Neutrophil (primary cell): ENCODE measurements at regions not wholly inside any gene's neighbourhood (a gene's known extent, or its start where the extent isn't known, plus 50 kb on each side); places are given as distances from the start of the nearest gene placed in this dataset.

Source experiments
- H3K27ac ChIP-seq: fragments of 200-600 bp; sonication (generic); 2 replicates; pipeline ENCODE4 v1.5.1; 2016; ENCODE audit warnings: mild to moderate bottlenecking, moderate library complexity
- H3K27me3 ChIP-seq: fragments of 200-600 bp; sonication (generic); 2 replicates; pipeline ENCODE4 v1.6.0; 2016; ENCODE audit warnings: mild to moderate bottlenecking
- H3K36me3 ChIP-seq: fragments of 200-600 bp; sonication (generic); 2 replicates; pipeline ENCODE4 v1.5.1; 2017
- H3K4me1 ChIP-seq, 2 experiments: fragments of 200-600 bp in 1 of 2; sonication (generic) in 1 of 2; 1 replicate in 1 of 2; 2 replicates in 1 of 2; pipeline versions ENCODE4 v1.5.1 to v1.6.1; 2013 to 2016; ENCODE audit warnings: low read depth in 1 of 2, low read length in 1 of 2, mild to moderate bottlenecking in 1 of 2, moderate library complexity in 1 of 2; ENCODE audit not compliant: control insufficient read depth in 1 of 2, insufficient read depth in 1 of 2
- H3K4me3 ChIP-seq, 2 experiments: fragments of 200-600 bp in 1 of 2; sonication (generic) in 1 of 2; 1 replicate in 1 of 2; 2 replicates in 1 of 2; pipeline ENCODE4 v1.5.1; 2013 to 2016; ENCODE audit warnings: low read depth in 1 of 2, low read length in 1 of 2, mild to moderate bottlenecking in 1 of 2, moderate library complexity in 1 of 2
- H3K9me3 ChIP-seq: fragments of 200-600 bp; sonication (generic); 2 replicates; pipeline ENCODE4 v1.5.1; 2016
- CTCF ChIP-seq: fragments of 200-600 bp; sonication (generic); IDR thresholded peaks from 2 replicates; pipeline ENCODE4 v1.5.1; 2016; ENCODE audit warnings: antibody characterized with exemption

GRCh38 chr15:95845862-95846515 lies 484.5 kb upstream of the NR2F2 start:
- Histone ChIP-seq H3K27ac (no peak overlapping the region), H3K4me1 (no peaks in the 10 kb centered on the region), H3K27me3 (no peaks in the 10 kb centered on the region), H3K9me3 (no peaks in the 10 kb centered on the region), H3K4me3 (no peak overlapping the region), H3K36me3 (no peaks in the 10 kb centered on the region)
- TF ChIP-seq CTCF: no peak

GRCh38 chr15:95848126-95848525 lies 482.4 kb upstream of the NR2F2 start:
- H3K4me3 ChIP-seq: no peak overlapping the region
- H3K4me1 ChIP-seq: no peaks in the 10 kb centered on the region
- no peaks in the 10 kb centered on the region for H3K9me3 ChIP-seq
- no peaks in the 10 kb centered on the region for H3K27me3 ChIP-seq
- no peak overlapping the region for H3K27ac ChIP-seq
- H3K36me3 ChIP-seq: no peaks in the 10 kb centered on the region
- TF ChIP-seq CTCF: no peak

- no peak for TF ChIP-seq CTCF
- Histone ChIP-seq H3K4me1 (no peaks in the 10 kb centered on the region), H3K4me3 (no peak overlapping the region), H3K9me3 (no peaks in the 10 kb centered on the region), H3K36me3 (no peaks in the 10 kb centered on the region), H3K27ac (no peak overlapping the region), H3K27me3 (no peaks in the 10 kb centered on the region)
These were observed 479.7 kb upstream of the NR2F2 start for GRCh38 chr15:95850837-95851236.

GRCh38 chr15:95853350-95853749 lies 477.1 kb upstream of the NR2F2 start:
- no peaks in the 10 kb centered on the region for H3K9me3 ChIP-seq
- H3K4me1 ChIP-seq: no peaks in the 10 kb centered on the region
- H3K36me3 ChIP-seq: no peaks in the 10 kb centered on the region
- no peak overlapping the region for H3K4me3 ChIP-seq
- no peak for TF ChIP-seq CTCF
- H3K27me3 ChIP-seq: no peaks in the 10 kb centered on the region
- no peak overlapping the region for H3K27ac ChIP-seq

GRCh38 chr15:95857124-95857757 lies 473.3 kb upstream of the NR2F2 start:
- no peaks in the 10 kb centered on the region for H3K27me3 ChIP-seq
- no peaks in the 10 kb centered on the region for H3K9me3 ChIP-seq
- TF ChIP-seq CTCF: no peak
- H3K4me3 ChIP-seq: no peak overlapping the region
- no peaks in the 10 kb centered on the region for H3K4me1 ChIP-seq
- H3K36me3 ChIP-seq: no peaks in the 10 kb centered on the region
- H3K27ac ChIP-seq: no peak overlapping the region
